OCI-LY3 (cell line): ENCODE measurements at regions not wholly inside any gene's neighbourhood (a gene's known extent, or its start where the extent isn't known, plus 50 kb on each side); places are given as distances from the start of the nearest gene placed in this dataset.

Experiments used
- EZH2phosphoT487 ChIP-seq: fragments of 200-600 bp; shearing (Covaris generic); IDR thresholded peaks from 2 replicates; pipeline ENCODE4 v1.6.1; 2018; ENCODE audit warnings: antibody characterized with exemption, mixed run types, low read depth
- TF ChIP-seq, protein P1 (sequence below): fragments of 200-600, 300-600 bp; sonication (generic); IDR thresholded peaks from 2 replicates; pipeline ENCODE4 v1.5.1; 2014; ENCODE audit warnings: antibody characterized with exemption, low read length, low read depth

DNA sequence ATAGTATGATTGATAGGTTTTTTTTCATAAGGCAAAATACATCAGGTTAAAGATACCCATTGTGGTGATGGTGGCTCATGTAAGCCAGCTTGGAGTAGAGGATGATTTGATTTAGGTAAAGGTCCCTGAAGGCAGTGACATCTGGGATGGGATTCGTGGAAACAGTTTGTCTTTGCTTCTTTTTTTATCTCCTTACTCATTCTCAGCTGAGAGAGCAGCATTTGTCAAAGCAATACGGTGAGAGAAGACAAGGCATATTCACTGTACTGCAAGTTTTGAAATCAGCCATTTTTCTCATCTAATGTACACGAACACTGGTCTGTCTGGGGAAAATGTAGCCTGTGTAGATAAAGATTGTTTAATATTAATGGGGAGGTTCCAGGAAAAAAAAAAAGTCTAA, 749.1 kb downstream of the SQOR start:
- TF ChIP-seq, protein P1, sequence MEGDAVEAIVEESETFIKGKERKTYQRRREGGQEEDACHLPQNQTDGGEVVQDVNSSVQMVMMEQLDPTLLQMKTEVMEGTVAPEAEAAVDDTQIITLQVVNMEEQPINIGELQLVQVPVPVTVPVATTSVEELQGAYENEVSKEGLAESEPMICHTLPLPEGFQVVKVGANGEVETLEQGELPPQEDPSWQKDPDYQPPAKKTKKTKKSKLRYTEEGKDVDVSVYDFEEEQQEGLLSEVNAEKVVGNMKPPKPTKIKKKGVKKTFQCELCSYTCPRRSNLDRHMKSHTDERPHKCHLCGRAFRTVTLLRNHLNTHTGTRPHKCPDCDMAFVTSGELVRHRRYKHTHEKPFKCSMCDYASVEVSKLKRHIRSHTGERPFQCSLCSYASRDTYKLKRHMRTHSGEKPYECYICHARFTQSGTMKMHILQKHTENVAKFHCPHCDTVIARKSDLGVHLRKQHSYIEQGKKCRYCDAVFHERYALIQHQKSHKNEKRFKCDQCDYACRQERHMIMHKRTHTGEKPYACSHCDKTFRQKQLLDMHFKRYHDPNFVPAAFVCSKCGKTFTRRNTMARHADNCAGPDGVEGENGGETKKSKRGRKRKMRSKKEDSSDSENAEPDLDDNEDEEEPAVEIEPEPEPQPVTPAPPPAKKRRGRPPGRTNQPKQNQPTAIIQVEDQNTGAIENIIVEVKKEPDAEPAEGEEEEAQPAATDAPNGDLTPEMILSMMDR: no peak
- no peak for TF ChIP-seq EZH2phosphoT487
